ENCODE measurements at regions not wholly inside any gene's neighbourhood (a gene's known extent, or its start where the extent isn't known, plus 50 kb on each side); places are given as distances from the start of the nearest gene placed in this dataset.

- 100% methylated on average over 2 of the region's 2 CpGs for WGBS, 2 donors (ENCODE audit: low coverage in 1 of 2)
- Histone ChIP-seq H3K27me3 (no peaks in the 10 kb centered on the region), H3K9me3 (no peaks in the 10 kb centered on the region), H3K36me3 (no peaks in the 10 kb centered on the region), H3K27ac (no peak overlapping the region), H3K4me1 (peaks cover 0 to 15% (median 0%) of the 10 kb centered on the region in 3 donors), H3K4me3 (no peak overlapping the region)
- TF ChIP-seq EP300 (IDR thresholded peaks at IDR 0.05) (no peak), POLR2AphosphoS5 (IDR thresholded peaks at IDR 0.05) (no peak), POLR2A (IDR thresholded peaks at IDR 0.05) (no peak), CTCF (IDR thresholded peaks at IDR 0.05) (no peak)
- no peak for ATAC-seq
Measured at GRCh38 chr13:24073657-24074056, 86.9 kb upstream of the SPATA13 start.

- Histone ChIP-seq H3K36me3 (no peaks in the 10 kb centered on the region), H3K4me3 (no peak overlapping the region), H3K27ac (no peak overlapping the region), H3K27me3 (no peaks in the 10 kb centered on the region), H3K4me1 (peaks cover 0 to 15% (median 0%) of the 10 kb centered on the region in 3 donors), H3K9me3 (no peaks in the 10 kb centered on the region)
- TF ChIP-seq CTCF (IDR thresholded peaks at IDR 0.05) (no peak), EP300 (IDR thresholded peaks at IDR 0.05) (no peak), POLR2A (IDR thresholded peaks at IDR 0.05) (no peak), POLR2AphosphoS5 (IDR thresholded peaks at IDR 0.05) (no peak)
- ATAC-seq: no peak
- 53 to 56% methylated on average over 2 of the region's 2 CpGs for whole genome bisulfite sequencing, 2 donors (ENCODE audit: low coverage in 1 of 2)
Measured at GRCh38 chr13:24074678-24075077, 85.8 kb upstream of the SPATA13 start.

- ATAC-seq: no peak
- WGBS, 2 donors (ENCODE audit: low coverage in 1 of 2): 42 to 65% methylated on average over 6 to 7 of the region's 7 CpGs
- Histone ChIP-seq H3K4me3 (no peak overlapping the region), H3K36me3 (no peaks in the 10 kb centered on the region), H3K4me1 (peaks cover 0 to 15% (median 0%) of the 10 kb centered on the region in 3 donors), H3K9me3 (no peaks in the 10 kb centered on the region), H3K27ac (no peak overlapping the region), H3K27me3 (no peaks in the 10 kb centered on the region)
- TF ChIP-seq CTCF (IDR thresholded peaks at IDR 0.05): no peak
- TF ChIP-seq POLR2AphosphoS5 (IDR thresholded peaks at IDR 0.05): peak; percentile 39
- TF ChIP-seq EP300 (IDR thresholded peaks at IDR 0.05): no peak
- no peak for TF ChIP-seq POLR2A (IDR thresholded peaks at IDR 0.05)
Measured at GRCh38 chr13:24075137-24075975, 85.2 kb upstream of the SPATA13 start.

GRCh38 chr13:24076109-24076508, 84.4 kb upstream of the SPATA13 start:
- Histone ChIP-seq H3K4me3 (no peak overlapping the region), H3K36me3 (no peaks in the 10 kb centered on the region), H3K9me3 (no peaks in the 10 kb centered on the region), H3K27ac (no peak overlapping the region), H3K27me3 (no peaks in the 10 kb centered on the region), H3K4me1 (peaks cover 0 to 15% (median 0%) of the 10 kb centered on the region in 3 donors)
- TF ChIP-seq EP300 (IDR thresholded peaks at IDR 0.05): no peak
- no peak for TF ChIP-seq POLR2A (IDR thresholded peaks at IDR 0.05)
- TF ChIP-seq CTCF (IDR thresholded peaks at IDR 0.05): no peak
- no peak for TF ChIP-seq POLR2AphosphoS5 (IDR thresholded peaks at IDR 0.05)
- 29 to 49% methylated on average over 3 of the region's 3 CpGs for WGBS, 2 donors (ENCODE audit: low coverage in 1 of 2)
- no peak for ATAC-seq

GRCh38 chr13:24076636-24077035, 83.9 kb upstream of the SPATA13 start:
- no peak overlapping the region for H3K27ac ChIP-seq
- ATAC-seq: no peak
- 78 to 85% methylated on average over 7 of the region's 8 CpGs for WGBS, 2 donors (ENCODE audit: low coverage in 1 of 2)

More at GRCh38 chr13:24076636-24077035, 83.9 kb upstream of the SPATA13 start:
- Histone ChIP-seq H3K4me1 (peaks cover 0 to 15% (median 0%) of the 10 kb centered on the region in 3 donors), H3K4me3 (no peak overlapping the region), H3K27me3 (no peaks in the 10 kb centered on the region), H3K36me3 (no peaks in the 10 kb centered on the region), H3K9me3 (no peaks in the 10 kb centered on the region)
- no peak for TF ChIP-seq CTCF (IDR thresholded peaks at IDR 0.05)
- no peak for TF ChIP-seq POLR2A (IDR thresholded peaks at IDR 0.05)
- no peak for TF ChIP-seq POLR2AphosphoS5 (IDR thresholded peaks at IDR 0.05)
- no peak for TF ChIP-seq EP300 (IDR thresholded peaks at IDR 0.05)
